Endothelial cell of umbilical vein (primary cell): ENCODE measurements at regions not wholly inside any gene's neighbourhood (a gene's known extent, or its start where the extent isn't known, plus 50 kb on each side); places are given as distances from the start of the nearest gene placed in this dataset.

Experiments
- BruUV-seq: library from RNA; stranded (reverse); fragments of 400-500 nt; replicated peaks from 2 replicates; lab custom pipeline; 2021; lab: Mats Ljungman, UMichigan
- CTCF ChIA-PET: fragments of 300-600, 350-600 bp; sonication (Branson Sonifier 250); formaldehyde crosslinking; loops from one replicate; lab custom pipeline; 2021; ENCODE audit warnings: antibody characterized with exemption, inconsistent platforms; lab: Charles Lee
- POLR2A ChIA-PET: fragments of 300-600, 350-600 bp; sonication (Branson Sonifier 250); formaldehyde crosslinking; loops from one replicate; lab custom pipeline; 2021; ENCODE audit warnings: antibody characterized with exemption, inconsistent platforms; lab: Charles Lee
- DNase-seq: peaks from one replicate; pipeline ENCODE4 v3.0.0-alpha.2; 2011; ENCODE audit warnings: low read depth, low spot score
- FAIRE-seq: peaks from 2 replicates; lab custom pipeline; 2011; peaks lifted over from hg19 to GRCh38; lab: Jason Lieb, UNC
- H2AFZ ChIP-seq: 2 replicates; pipeline ENCODE4 v1.6.0; 2012; ENCODE audit warnings: low read depth, low read length, control low read depth, inconsistent platforms
- H3K27ac ChIP-seq: 2 replicates; pipeline ENCODE4 v1.5.1; 2011; ENCODE audit warnings: low read depth, mild to moderate bottlenecking, control low read depth, low read length, moderate library complexity; ENCODE audit not compliant: insufficient read depth
- H3K27me3 ChIP-seq, 2 experiments: 2 replicates each; pipeline versions ENCODE4 v1.6.0 to v1.6.1; 2011; ENCODE audit warnings: low read length in 2 of 2, mixed read lengths in 1 of 2; ENCODE audit not compliant: control insufficient read depth in 2 of 2, insufficient read depth in 2 of 2
- H3K36me3 ChIP-seq, 2 experiments: 2 replicates in 1 of 2; 3 replicates in 1 of 2; pipeline ENCODE4 v1.5.1; 2011; ENCODE audit warnings: low read length in 2 of 2, mild to moderate bottlenecking in 1 of 2, moderate library complexity in 1 of 2; ENCODE audit not compliant: control insufficient read depth in 2 of 2, insufficient read depth in 2 of 2; ENCODE audit errors: extremely low read depth in 1 of 2
- H3K4me1 ChIP-seq: 3 replicates; pipeline ENCODE4 v1.5.1; 2011; ENCODE audit warnings: mild to moderate bottlenecking, low read length; ENCODE audit not compliant: control insufficient read depth, insufficient read depth; ENCODE audit errors: extremely low read depth
- H3K4me2 ChIP-seq: 2 replicates; pipeline ENCODE4 v1.6.1; 2011; ENCODE audit warnings: low read length, control low read depth, mixed read lengths; ENCODE audit not compliant: insufficient read depth
- H3K4me3 ChIP-seq, 3 experiments: fragments of 200-600 bp in 1 of 3; sonication (generic), shearing (Covaris generic) in 1 of 3; replicated peaks in 1 of 3; 2 replicates each; pipeline ENCODE4 v1.5.1; 2011 to 2016; ENCODE audit warnings: control low read depth in 3 of 3, low read length in 3 of 3, mild to moderate bottlenecking in 2 of 3, inconsistent platforms in 1 of 3, low read depth in 1 of 3, moderate library complexity in 1 of 3; ENCODE audit not compliant: insufficient read depth in 1 of 3
- H3K79me2 ChIP-seq: 2 replicates; pipeline ENCODE4 v1.6.0; 2012; ENCODE audit warnings: low read length, inconsistent platforms; ENCODE audit not compliant: control insufficient read depth, insufficient read depth
- H3K9ac ChIP-seq: replicated peaks from 2 replicates; pipeline ENCODE3; 2011; ENCODE audit warnings: low read length, control low read depth; ENCODE audit not compliant: insufficient read depth; ENCODE audit errors: extremely low read depth
- H3K9me1 ChIP-seq: replicated peaks from 3 replicates; pipeline ENCODE4 v1.6.0; 2011; ENCODE audit warnings: mild to moderate bottlenecking, low read length; ENCODE audit not compliant: control insufficient read depth, insufficient read depth; ENCODE audit errors: extremely low read depth
- H3K9me3 ChIP-seq: replicated peaks from 2 replicates; pipeline ENCODE4 v1.5.1; 2012; ENCODE audit warnings: low read length, inconsistent platforms; ENCODE audit not compliant: control insufficient read depth, insufficient read depth
- H4K20me1 ChIP-seq: replicated peaks from 2 replicates; pipeline ENCODE3; 2011; ENCODE audit warnings: mild to moderate bottlenecking, low read length; ENCODE audit not compliant: control insufficient read depth, insufficient read depth; ENCODE audit errors: extremely low read depth
- CTCF ChIP-seq, 2 donors: IDR thresholded peaks; 1 replicate in 1 of 2; 2 replicates in 1 of 2; pipeline ENCODE4 v1.5.1; 2011; ENCODE audit warnings: low read length in 2 of 2, mild to moderate bottlenecking in 2 of 2, moderate library complexity in 2 of 2, control low read depth in 1 of 2, inconsistent platforms in 1 of 2, low read depth in 1 of 2; ENCODE audit not compliant: insufficient read depth in 1 of 2; ENCODE audit errors: extremely low read depth in 1 of 2
- EZH2 ChIP-seq: IDR thresholded peaks from 2 replicates; pipeline ENCODE4 v1.6.1; 2012; ENCODE audit warnings: borderline replicate concordance, low read depth, mild to moderate bottlenecking, moderate library complexity, low read length, inconsistent platforms; ENCODE audit not compliant: severe bottlenecking
- FOS ChIP-seq: IDR thresholded peaks from 2 replicates; pipeline ENCODE4 v1.6.1; 2011; ENCODE audit warnings: mild to moderate bottlenecking, low read length, moderate library complexity, borderline replicate concordance; ENCODE audit not compliant: insufficient read depth
- GATA2 ChIP-seq: IDR thresholded peaks from 2 replicates; pipeline ENCODE4 v1.7.0; 2011; ENCODE audit warnings: low read depth, mild to moderate bottlenecking, moderate library complexity, mixed read lengths, low read length; ENCODE audit not compliant: insufficient read length, insufficient read depth
- JUN ChIP-seq: IDR thresholded peaks from 2 replicates; pipeline ENCODE4 v1.6.1; 2011; ENCODE audit warnings: borderline replicate concordance, low read depth; ENCODE audit not compliant: insufficient read length, insufficient read depth
- MAX ChIP-seq: IDR thresholded peaks from 2 replicates; pipeline ENCODE4 v1.6.1; 2011; ENCODE audit not compliant: insufficient read depth, insufficient read length
- MYC ChIP-seq: IDR thresholded peaks from one replicate; pipeline ENCODE4 v1.6.1; 2011; ENCODE audit warnings: mild to moderate bottlenecking, low read depth, low read length
- POLR2A ChIP-seq: IDR thresholded peaks from 2 replicates; pipeline ENCODE4 v1.6.1; 2012; ENCODE audit warnings: low read depth, mild to moderate bottlenecking, control low read depth, low read length
- POLR2AphosphoS5 ChIP-seq: IDR thresholded peaks from 2 replicates; pipeline ENCODE4 v1.6.1; 2012; ENCODE audit warnings: low read depth, mild to moderate bottlenecking, control low read depth, low read length, moderate library complexity; ENCODE audit not compliant: insufficient read depth
- dilution Hi-C: fragments of 300-500 bp; cut with MboI; formaldehyde crosslinking; loops from one replicate; pipeline ENCODE4 v1.15.0; 2019; ENCODE audit warnings: low sequenced_read_pairs; ENCODE audit not compliant: extremely low pct_ligation_motif_present
- intact Hi-C: fragments of 100-400 bp; cut with micrococcal nuclease; formaldehyde crosslinking; loops from one replicate; pipeline ENCODE4 v1.10.0; 2022

- Histone ChIP-seq H3K4me2 (no peak overlapping the region), H2AFZ (no peak overlapping the region), H3K27ac (no peak overlapping the region), H3K4me3 (no peak overlapping the region), H3K9ac (no peak overlapping the region), H3K79me2 (no peaks in the 10 kb centered on the region), H3K9me3 (no peaks in the 10 kb centered on the region), H3K9me1 (no peaks in the 10 kb centered on the region), H3K27me3 (no peaks in the 10 kb centered on the region), H3K4me1 (no peaks in the 10 kb centered on the region), H3K36me3 (no peaks in the 10 kb centered on the region), H4K20me1 (no peaks in the 10 kb centered on the region)
- ChIA-PET CTCF (no interaction called here), POLR2A (no interaction called here)
- TF ChIP-seq FOS (no peak), GATA2 (no peak), EZH2 (no peak), JUN (no peak), CTCF (IDR thresholded peaks at IDR 0.05; ENCODE audit: extremely low read depth in 1 of 2, insufficient read depth in 1 of 2, low read depth in 1 of 2, low read length in 2 of 2) (no peak), MYC (no peak), MAX (no peak), POLR2AphosphoS5 (no peak), POLR2A (no peak)
- DNase-seq, result no peak
- no peak for FAIRE-seq
- dilution Hi-C loops (no loop called here), intact Hi-C loops (loop anchor here (10.0 kb wide), 1 partner anchor 68 kb away; no protein-coding TSS in a partner anchor)
- no TSS peak for BruUV-seq
These were observed 106.0 kb upstream of the BNC2 start for GRCh38 chr9:16976427-16976826.
